A673 (cell line): ENCODE measurements at regions not wholly inside any gene's neighbourhood (a gene's known extent, or its start where the extent isn't known, plus 50 kb on each side); places are given as distances from the start of the nearest gene placed in this dataset.

Experiments used
- BruUV-seq: library from RNA; stranded (reverse); fragments of 400-500 nt; replicated peaks from 2 replicates; lab custom pipeline; 2021; lab: Mats Ljungman, UMichigan
- CTCF ChIA-PET: fragments of 300-600 bp; sonication (Branson Sonifier 250); formaldehyde crosslinking; loops from one replicate; lab custom pipeline; 2022; ENCODE audit warnings: antibody characterized with exemption; lab: Charles Lee
- POLR2A ChIA-PET: fragments of 300-600 bp; sonication (Branson Sonifier 250); formaldehyde crosslinking; loops from one replicate; lab custom pipeline; 2022; ENCODE audit warnings: antibody characterized with exemption; ENCODE audit not compliant: low non-redundant PET; lab: Charles Lee
- DNase-seq: peaks from one replicate; pipeline ENCODE4 v3.0.0-alpha.2; 2015; ENCODE audit warnings: low spot score
- H3K27ac ChIP-seq: fragments of 200-600 bp; sonication (generic); 2 replicates; pipeline ENCODE4 v1.5.1; 2016; ENCODE audit warnings: mixed run types, low read depth, mild to moderate bottlenecking, mixed read lengths, antibody characterized with exemption, low read length; ENCODE audit not compliant: poor library complexity, severe bottlenecking
- H3K27me3 ChIP-seq: fragments of 200-600 bp; sonication (generic); replicated peaks from 2 replicates; pipeline ENCODE4 v1.6.1; 2017; ENCODE audit warnings: mixed run types, low read depth, mild to moderate bottlenecking, mixed read lengths, antibody characterized with exemption, low read length; ENCODE audit not compliant: insufficient read depth, poor library complexity
- H3K36me3 ChIP-seq: fragments of 200-600 bp; sonication (generic); 2 replicates; pipeline ENCODE4 v1.6.1; 2016; ENCODE audit warnings: mixed run types, mild to moderate bottlenecking, mixed read lengths, antibody characterized with exemption, low read length; ENCODE audit not compliant: insufficient read depth, poor library complexity, severe bottlenecking
- H3K4me1 ChIP-seq: fragments of 200-600 bp; sonication (generic); 2 replicates; pipeline ENCODE4 v1.6.1; 2017; ENCODE audit warnings: mixed run types, mild to moderate bottlenecking, mixed read lengths, antibody characterized with exemption, low read length; ENCODE audit not compliant: insufficient read depth, poor library complexity, severe bottlenecking
- H3K4me3 ChIP-seq: fragments of 200-600 bp; sonication (generic); 2 replicates; pipeline ENCODE4 v1.5.1; 2016; ENCODE audit warnings: low read depth, mixed run types, mild to moderate bottlenecking, mixed read lengths, low read length; ENCODE audit not compliant: poor library complexity, severe bottlenecking
- H3K9me3 ChIP-seq: fragments of 200-600 bp; sonication (generic); 2 replicates; pipeline ENCODE4 v1.6.1; 2016; ENCODE audit warnings: mixed run types, low read depth, mild to moderate bottlenecking, mixed read lengths, antibody characterized with exemption, low read length; ENCODE audit not compliant: poor library complexity, severe bottlenecking
- EZH2 ChIP-seq: fragments of 200-600 bp; sonication (generic); IDR thresholded peaks from 2 replicates; pipeline ENCODE4 v1.6.1; 2017; ENCODE audit warnings: borderline replicate concordance, low read depth, mild to moderate bottlenecking, mixed read lengths, antibody characterized with exemption, low read length; ENCODE audit not compliant: poor library complexity, severe bottlenecking
- intact Hi-C: fragments of 100-400 bp; cut with micrococcal nuclease; formaldehyde crosslinking; loops from one replicate; pipeline ENCODE4 v1.10.0; 2022; ENCODE audit not compliant: unreplicated experiment
- TF ChIP-seq, protein P1 (sequence below): fragments of 300-800, 200-600 bp; sonication (generic); conservative IDR thresholded peaks from 2 replicates; pipeline ENCODE4 v1.5.1; 2017; ENCODE audit warnings: low read depth, mild to moderate bottlenecking, antibody characterized with exemption, low read length, moderate library complexity, mixed read lengths

DNA sequence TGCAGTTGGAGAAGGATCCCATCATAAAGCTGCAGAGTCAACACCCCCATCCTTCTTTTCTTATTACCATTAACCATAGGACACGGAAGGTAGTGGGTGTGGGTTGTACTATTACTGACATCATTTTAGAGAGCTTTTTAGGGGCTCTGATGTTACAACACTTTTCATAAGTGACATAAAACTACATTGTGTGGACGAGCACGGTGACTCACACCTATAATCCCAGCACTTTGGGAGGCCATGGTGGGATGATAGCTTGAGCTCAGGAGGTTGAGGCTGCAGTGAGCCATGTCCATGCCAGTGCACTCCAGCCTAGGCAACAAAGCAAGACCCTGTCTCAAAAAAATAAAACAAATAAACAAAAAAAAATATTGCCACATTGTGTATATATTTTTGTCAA lies 167.1 kb downstream of the DUSP6 start:
- H3K27ac ChIP-seq, result no peak overlapping the region
- intact Hi-C loops, result no loop called here
- no peak overlapping the region for H3K4me3 ChIP-seq
- H3K36me3 ChIP-seq, result no peaks in the 10 kb centered on the region
- no peaks in the 10 kb centered on the region for H3K27me3 ChIP-seq
- H3K4me1 ChIP-seq, result peaks cover 18% of the 10 kb centered on the region
- DNase-seq, result no peak
- no peak for TF ChIP-seq EZH2
- TF ChIP-seq, protein P1, sequence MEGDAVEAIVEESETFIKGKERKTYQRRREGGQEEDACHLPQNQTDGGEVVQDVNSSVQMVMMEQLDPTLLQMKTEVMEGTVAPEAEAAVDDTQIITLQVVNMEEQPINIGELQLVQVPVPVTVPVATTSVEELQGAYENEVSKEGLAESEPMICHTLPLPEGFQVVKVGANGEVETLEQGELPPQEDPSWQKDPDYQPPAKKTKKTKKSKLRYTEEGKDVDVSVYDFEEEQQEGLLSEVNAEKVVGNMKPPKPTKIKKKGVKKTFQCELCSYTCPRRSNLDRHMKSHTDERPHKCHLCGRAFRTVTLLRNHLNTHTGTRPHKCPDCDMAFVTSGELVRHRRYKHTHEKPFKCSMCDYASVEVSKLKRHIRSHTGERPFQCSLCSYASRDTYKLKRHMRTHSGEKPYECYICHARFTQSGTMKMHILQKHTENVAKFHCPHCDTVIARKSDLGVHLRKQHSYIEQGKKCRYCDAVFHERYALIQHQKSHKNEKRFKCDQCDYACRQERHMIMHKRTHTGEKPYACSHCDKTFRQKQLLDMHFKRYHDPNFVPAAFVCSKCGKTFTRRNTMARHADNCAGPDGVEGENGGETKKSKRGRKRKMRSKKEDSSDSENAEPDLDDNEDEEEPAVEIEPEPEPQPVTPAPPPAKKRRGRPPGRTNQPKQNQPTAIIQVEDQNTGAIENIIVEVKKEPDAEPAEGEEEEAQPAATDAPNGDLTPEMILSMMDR, result no peak
- BruUV-seq, result no TSS peak
- ChIA-PET CTCF (no interaction called here), POLR2A (interaction anchor here (0.6 kb wide), 1 partner anchor 829 kb away, joined by 3 read pairs; no protein-coding TSS in a partner anchor)
- H3K9me3 ChIP-seq, result peaks cover 14% of the 10 kb centered on the region

DNA sequence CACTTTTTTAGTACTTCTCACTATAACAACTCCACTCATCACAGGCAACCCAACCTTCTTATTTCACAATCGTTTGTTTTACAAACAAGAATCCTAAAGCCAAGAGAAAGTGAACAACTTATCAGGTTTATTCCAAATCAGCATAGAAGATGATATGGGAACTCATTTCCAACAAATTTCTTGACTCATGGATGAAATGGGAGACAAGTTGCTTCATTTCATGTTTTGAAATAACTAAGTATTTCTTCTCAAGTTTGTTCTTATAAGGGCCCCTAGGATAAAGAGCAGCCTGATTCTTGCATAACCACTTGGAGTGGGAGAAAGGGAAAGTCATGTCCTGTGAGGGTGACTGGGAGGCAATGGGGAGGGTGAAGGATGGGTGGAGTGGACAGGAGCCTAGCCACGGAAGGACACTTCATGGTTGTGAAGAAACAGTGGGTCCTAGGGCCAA lies 168.3 kb downstream of the DUSP6 start:
- CTCF ChIA-PET, result no interaction called here
- Histone ChIP-seq H3K9me3 (peaks cover 2% of the 10 kb centered on the region), H3K4me1 (peaks cover 30% of the 10 kb centered on the region), H3K27me3 (no peaks in the 10 kb centered on the region), H3K36me3 (no peaks in the 10 kb centered on the region), H3K27ac (no peak overlapping the region), H3K4me3 (no peak overlapping the region)
- BruUV-seq, result no TSS peak
- TF ChIP-seq EZH2, result no peak
- TF ChIP-seq, protein P1, result no peak
- POLR2A ChIA-PET, result no interaction called here
- no peak for DNase-seq
- intact Hi-C loops, result no loop called here

DNA sequence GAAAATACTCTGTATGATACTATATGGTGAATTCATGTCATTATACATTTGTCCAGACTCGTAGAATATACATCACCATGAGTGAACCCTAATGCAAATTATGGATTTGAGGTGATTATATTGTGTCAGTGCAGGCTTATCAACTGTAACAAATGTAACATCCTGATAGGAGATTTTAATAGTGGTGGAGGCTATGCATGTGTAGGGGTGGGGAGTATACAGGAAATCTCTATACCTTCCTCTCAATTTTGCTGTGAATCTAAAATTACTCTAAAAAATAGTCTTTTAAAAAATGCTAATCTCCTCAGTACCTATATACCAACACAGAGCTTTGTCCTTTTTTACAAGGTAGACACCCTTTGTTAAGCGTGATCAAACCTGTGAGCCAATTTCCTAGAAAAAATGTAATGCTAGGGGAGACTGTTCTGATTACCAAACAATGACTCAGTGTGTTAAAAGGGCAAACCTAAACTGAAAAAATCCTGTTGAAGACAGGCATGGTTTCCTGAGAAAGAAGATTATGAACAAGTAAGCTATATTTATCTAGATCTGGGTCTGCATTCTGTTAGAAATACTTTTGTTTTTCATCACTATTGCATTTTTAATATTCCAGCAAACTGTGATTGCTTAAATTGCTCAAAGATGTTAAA lies 170.9 kb downstream of the DUSP6 start:
- Histone ChIP-seq H3K27ac (no peak overlapping the region), H3K9me3 (no peaks in the 10 kb centered on the region), H3K4me3 (no peak overlapping the region), H3K27me3 (no peaks in the 10 kb centered on the region), H3K36me3 (no peaks in the 10 kb centered on the region), H3K4me1 (peaks cover 33% of the 10 kb centered on the region)
- POLR2A ChIA-PET, result interaction anchor here (0.6 kb wide), 1 partner anchor 417 kb away, joined by 3 read pairs; no protein-coding TSS in a partner anchor
- CTCF ChIA-PET, result no interaction called here
- no peak for DNase-seq
- BruUV-seq, result no TSS peak
- intact Hi-C loops, result no loop called here
- TF ChIP-seq EZH2, result no peak
- TF ChIP-seq, protein P1, result no peak
